Breast epithelium (tissue), 3 donors: ENCODE measurements at regions not wholly inside any gene's neighbourhood (a gene's known extent, or its start where the extent isn't known, plus 50 kb on each side); places are given as distances from the start of the nearest gene placed in this dataset.

Experiments
- POLR2AphosphoS5 ChIP-seq, 3 donors: sonication (generic); formaldehyde crosslinking; IDR thresholded peaks; one replicate each; pipeline ENCODE4 v1.6.1; 2017; ENCODE audit warnings: antibody characterized with exemption in 3 of 3
- TF ChIP-seq, protein P1 (sequence below), 3 donors: fragments of 450-650 bp; IDR thresholded peaks; one replicate each; pipeline ENCODE4 v1.5.1; 2016 to 2017; ENCODE audit warnings: antibody characterized with exemption in 3 of 3, mild to moderate bottlenecking in 3 of 3, moderate library complexity in 3 of 3

DNA sequence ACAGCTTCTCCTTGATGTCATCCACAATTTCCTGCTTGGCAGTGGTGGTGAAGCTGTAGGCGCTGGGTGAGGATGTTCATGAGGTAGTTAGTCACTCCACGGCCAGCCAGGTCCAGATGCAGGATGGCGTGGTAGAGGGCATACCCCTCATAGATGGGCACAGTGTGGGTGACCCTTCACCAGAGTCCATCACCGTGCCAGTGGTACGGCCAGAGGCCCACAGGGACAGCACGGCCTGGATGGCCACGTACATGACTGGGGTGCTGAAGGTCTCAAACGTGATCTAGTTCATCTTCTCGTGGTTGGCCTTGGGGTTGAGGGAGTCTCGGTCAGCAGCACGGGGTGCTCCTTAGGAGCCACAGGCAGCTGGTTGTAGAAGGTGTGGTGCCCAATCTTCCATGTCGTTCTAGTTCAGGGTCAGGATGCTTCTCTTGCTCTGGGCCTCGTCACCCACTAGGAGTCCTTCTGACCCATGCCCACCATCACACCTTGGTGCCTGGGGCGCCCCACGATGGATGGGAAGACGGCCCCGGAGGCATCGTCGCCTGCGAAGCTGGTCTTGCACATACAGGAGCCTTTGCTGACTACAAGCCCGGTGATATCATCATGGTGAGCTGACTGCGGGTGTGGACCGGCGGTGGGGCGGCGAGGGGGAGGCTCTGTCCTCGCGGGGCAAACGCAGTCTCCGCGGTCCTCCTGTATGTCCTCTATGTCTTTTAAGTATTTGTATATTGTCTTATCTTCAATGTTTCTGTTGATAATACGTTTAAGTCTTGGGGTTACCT, 1119.0 kb downstream of the NAALADL2 start:
- TF ChIP-seq, protein P1, sequence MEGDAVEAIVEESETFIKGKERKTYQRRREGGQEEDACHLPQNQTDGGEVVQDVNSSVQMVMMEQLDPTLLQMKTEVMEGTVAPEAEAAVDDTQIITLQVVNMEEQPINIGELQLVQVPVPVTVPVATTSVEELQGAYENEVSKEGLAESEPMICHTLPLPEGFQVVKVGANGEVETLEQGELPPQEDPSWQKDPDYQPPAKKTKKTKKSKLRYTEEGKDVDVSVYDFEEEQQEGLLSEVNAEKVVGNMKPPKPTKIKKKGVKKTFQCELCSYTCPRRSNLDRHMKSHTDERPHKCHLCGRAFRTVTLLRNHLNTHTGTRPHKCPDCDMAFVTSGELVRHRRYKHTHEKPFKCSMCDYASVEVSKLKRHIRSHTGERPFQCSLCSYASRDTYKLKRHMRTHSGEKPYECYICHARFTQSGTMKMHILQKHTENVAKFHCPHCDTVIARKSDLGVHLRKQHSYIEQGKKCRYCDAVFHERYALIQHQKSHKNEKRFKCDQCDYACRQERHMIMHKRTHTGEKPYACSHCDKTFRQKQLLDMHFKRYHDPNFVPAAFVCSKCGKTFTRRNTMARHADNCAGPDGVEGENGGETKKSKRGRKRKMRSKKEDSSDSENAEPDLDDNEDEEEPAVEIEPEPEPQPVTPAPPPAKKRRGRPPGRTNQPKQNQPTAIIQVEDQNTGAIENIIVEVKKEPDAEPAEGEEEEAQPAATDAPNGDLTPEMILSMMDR (IDR thresholded peaks at IDR 0.05): no peak
- TF ChIP-seq POLR2AphosphoS5 (IDR thresholded peaks at IDR 0.05): no peak
